HEK293T (cell line): ENCODE measurements at regions not wholly inside any gene's neighbourhood (a gene's known extent, or its start where the extent isn't known, plus 50 kb on each side); places are given as distances from the start of the nearest gene placed in this dataset.
"Not testable (repeated sequence)": the region's sequence is repeated elsewhere in the genome, so short reads cannot be mapped to it uniquely, and the experiment has no call there.

Source experiments
- CTCF ChIA-PET: fragments of 350-600 bp; formaldehyde crosslinking; extraction: SDS; loops from one replicate; lab custom pipeline; 2021; ENCODE audit warnings: antibody characterized with exemption, inconsistent platforms; lab: Yijun Ruan, JAX
- POLR2A ChIA-PET: fragments of 350-600 bp; formaldehyde crosslinking; extraction: SDS; loops from one replicate; lab custom pipeline; 2020; ENCODE audit warnings: antibody characterized with exemption, inconsistent platforms; lab: Yijun Ruan, JAX
- DNase-seq: peaks from one replicate; pipeline ENCODE4 v3.0.0; 2012; ENCODE audit warnings: mixed read lengths; ENCODE audit errors: extremely low spot score
- ARNT ChIP-seq: fragments of 450-650 bp; IDR thresholded peaks from 2 replicates; pipeline ENCODE4 v1.6.1; 2017; ENCODE audit warnings: mild to moderate bottlenecking
- BHLHE40 ChIP-seq: fragments of 450-650 bp; IDR thresholded peaks from 2 replicates; pipeline ENCODE4 v1.6.1; 2016; ENCODE audit warnings: mild to moderate bottlenecking, moderate library complexity, borderline replicate concordance
- CTBP1 ChIP-seq: fragments of 450-650 bp; IDR thresholded peaks from 2 replicates; pipeline ENCODE4 v1.6.1; 2016; ENCODE audit warnings: borderline replicate concordance
- ELF4 ChIP-seq: fragments of 450-650 bp; IDR thresholded peaks from 2 replicates; pipeline ENCODE4 v1.6.1; 2017; ENCODE audit warnings: antibody characterized with exemption
- FOXA1 ChIP-seq: fragments of 450-650 bp; IDR thresholded peaks from 2 replicates; pipeline ENCODE4 v1.6.1; 2016; ENCODE audit warnings: mild to moderate bottlenecking
- FOXK2 ChIP-seq: fragments of 450-650 bp; IDR thresholded peaks from 2 replicates; pipeline ENCODE4 v1.6.1; 2016; ENCODE audit warnings: mild to moderate bottlenecking
- FOXM1 ChIP-seq: fragments of 450-650 bp; IDR thresholded peaks from 2 replicates; pipeline ENCODE4 v1.6.1; 2017; ENCODE audit warnings: mild to moderate bottlenecking, borderline replicate concordance
- HDGF ChIP-seq: fragments of 450-650 bp; IDR thresholded peaks from 2 replicates; pipeline ENCODE4 v1.6.1; 2017; ENCODE audit warnings: antibody characterized with exemption, borderline replicate concordance
- L3MBTL2 ChIP-seq: fragments of 450-650 bp; conservative IDR thresholded peaks from 2 replicates; pipeline ENCODE4 v1.6.1; 2016; ENCODE audit warnings: mild to moderate bottlenecking
- LEF1 ChIP-seq: fragments of 450-650 bp; IDR thresholded peaks from 2 replicates; pipeline ENCODE4 v1.6.1; 2017; ENCODE audit warnings: mild to moderate bottlenecking, borderline replicate concordance
- NFRKB ChIP-seq: fragments of 450-650 bp; IDR thresholded peaks from 2 replicates; pipeline ENCODE4 v1.6.1; 2016; ENCODE audit warnings: mild to moderate bottlenecking, moderate library complexity
- SP1 ChIP-seq: fragments of 450-650 bp; IDR thresholded peaks from 2 replicates; pipeline ENCODE4 v1.6.1; 2017
- SUZ12 ChIP-seq: fragments of 450-650 bp; IDR thresholded peaks from 2 replicates; pipeline ENCODE4 v1.6.1; 2016; ENCODE audit warnings: mild to moderate bottlenecking
- TARDBP ChIP-seq: fragments of 450-650 bp; IDR thresholded peaks from 2 replicates; pipeline ENCODE4 v1.6.1; 2016
- ZNF384 ChIP-seq: fragments of 450-650 bp; IDR thresholded peaks from 2 replicates; pipeline ENCODE4 v1.6.1; 2016
- TF ChIP-seq, protein P1 (sequence below): fragments of 450-650 bp; IDR thresholded peaks from 2 replicates; pipeline ENCODE4 v1.6.1; 2016

DNA sequence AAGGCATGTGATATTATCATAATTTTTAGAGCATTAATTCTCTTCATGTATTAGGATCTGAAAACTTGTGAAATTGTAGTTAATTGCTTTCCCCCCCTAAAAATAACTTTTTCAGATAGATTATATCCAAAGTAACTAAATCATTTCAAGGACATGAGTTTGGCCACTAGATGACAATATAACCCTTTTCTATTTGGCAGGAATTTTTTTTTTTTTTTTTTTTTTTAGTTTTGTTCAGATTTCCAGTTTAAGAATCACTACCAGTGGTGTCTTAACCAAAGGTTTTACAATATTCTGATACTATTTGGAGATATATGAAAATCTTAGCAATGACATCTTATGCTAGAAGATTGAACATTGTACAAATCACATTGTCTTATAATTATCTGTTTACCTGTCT lies 370.8 kb downstream of the AMY1C start:
- CTCF ChIA-PET = no interaction called here
- DNase-seq = no peak
- POLR2A ChIA-PET = no interaction called here
- TF ChIP-seq ZNF384 = peak; percentile 93
- TF ChIP-seq CTBP1 = no peak

GRCh38 chr1:104121271-104121670 lies 371.6 kb downstream of the AMY1C start:
- ChIA-PET CTCF (interaction anchor here (0.6 to 1.9 kb wide), 2 partner anchors 11 to 89 kb away, joined by 4 to 7 read pairs; no protein-coding TSS in a partner anchor), POLR2A (no interaction called here)
- DNase-seq = no peak
- no peak for TF ChIP-seq LEF1
- TF ChIP-seq FOXK2 = no peak
- TF ChIP-seq, protein P1, sequence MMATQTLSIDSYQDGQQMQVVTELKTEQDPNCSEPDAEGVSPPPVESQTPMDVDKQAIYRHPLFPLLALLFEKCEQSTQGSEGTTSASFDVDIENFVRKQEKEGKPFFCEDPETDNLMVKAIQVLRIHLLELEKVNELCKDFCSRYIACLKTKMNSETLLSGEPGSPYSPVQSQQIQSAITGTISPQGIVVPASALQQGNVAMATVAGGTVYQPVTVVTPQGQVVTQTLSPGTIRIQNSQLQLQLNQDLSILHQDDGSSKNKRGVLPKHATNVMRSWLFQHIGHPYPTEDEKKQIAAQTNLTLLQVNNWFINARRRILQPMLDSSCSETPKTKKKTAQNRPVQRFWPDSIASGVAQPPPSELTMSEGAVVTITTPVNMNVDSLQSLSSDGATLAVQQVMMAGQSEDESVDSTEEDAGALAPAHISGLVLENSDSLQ = no peak
- TF ChIP-seq ARNT = no peak
- TF ChIP-seq NFRKB = no peak
- TF ChIP-seq BHLHE40 = no peak
- TF ChIP-seq SUZ12 = no peak
- no peak for TF ChIP-seq FOXM1
- no peak for TF ChIP-seq ELF4
- no peak for TF ChIP-seq TARDBP
- TF ChIP-seq SP1 = no peak

DNA sequence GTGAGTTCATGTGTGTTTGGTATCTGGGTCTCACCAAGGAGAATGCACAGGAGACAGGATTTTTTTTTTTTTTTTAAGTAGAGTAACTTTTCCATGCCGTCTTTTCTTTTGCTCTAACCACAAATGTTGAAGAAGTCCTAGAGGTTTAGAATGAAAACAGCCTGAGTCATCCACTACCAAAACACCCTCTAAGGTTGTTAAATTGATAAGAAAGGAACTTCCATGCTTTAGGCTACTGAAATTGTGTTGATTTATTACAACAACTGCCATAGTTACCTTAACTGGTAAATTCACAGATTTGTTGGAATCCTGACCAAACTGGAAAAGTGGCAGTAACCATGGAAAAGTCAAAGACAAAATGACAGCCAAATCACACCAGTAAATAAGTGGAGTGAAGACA lies 375.6 kb downstream of the AMY1C start:
- no peak for DNase-seq
- TF ChIP-seq HDGF = no peak
- ChIA-PET CTCF (no interaction called here), POLR2A (no interaction called here)

- ChIA-PET CTCF (no interaction called here), POLR2A (no interaction called here)
- TF ChIP-seq FOXM1 (no peak), FOXA1 (no peak), ELF4 (no peak), NFRKB (no peak), L3MBTL2 (no peak), SUZ12 (no peak), ARNT (no peak)
- no peak for DNase-seq
Observed at GRCh38 chr1:104125970-104126369, 376.3 kb downstream of the AMY1C start.

DNA sequence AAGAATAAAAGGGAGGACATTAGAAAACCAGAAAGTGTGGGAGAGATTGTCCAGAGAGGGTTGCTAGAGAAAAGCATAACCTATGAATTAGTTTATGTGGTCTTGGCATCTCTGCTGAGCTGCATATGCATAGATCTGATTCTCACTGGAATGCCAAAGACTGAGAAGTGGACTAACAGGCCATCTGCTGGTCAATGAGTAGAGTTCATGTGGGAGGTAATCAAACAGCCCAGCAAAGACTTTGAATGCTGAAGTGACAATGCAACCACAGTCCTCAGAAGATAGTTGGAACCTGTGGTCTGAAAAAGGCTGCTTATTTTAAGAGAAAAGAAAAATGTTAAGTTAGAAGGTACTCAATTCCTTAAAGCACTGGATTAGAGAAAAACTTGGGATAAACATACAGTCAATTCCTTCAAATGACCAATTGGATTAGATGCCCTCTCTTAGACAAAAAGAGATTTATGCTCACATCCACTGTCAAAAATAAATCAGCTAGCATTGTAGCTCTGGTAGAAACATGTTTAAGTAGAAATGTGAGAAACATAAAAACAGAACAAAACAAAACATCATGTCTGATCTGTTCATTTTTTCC lies 382.8 kb downstream of the AMY1C start:
- POLR2A ChIA-PET = no interaction called here
- CTCF ChIA-PET = interaction anchor here (0.7 to 1.6 kb wide), 4 partner anchors 10 to 1063 kb away, joined by 3 to 7 read pairs (median 4); no protein-coding TSS in a partner anchor
- peak; percentile 63 for DNase-seq
- TF ChIP-seq FOXA1 (no peak), ZNF384 (no peak), TARDBP (no peak), FOXM1 (no peak), CTBP1 (no peak), LEF1 (no peak), BHLHE40 (no peak), FOXK2 (no peak), ELF4 (no peak), NFRKB (no peak)
- TF ChIP-seq, protein P1 = no peak

GRCh38 chr1:104135036-104135435 lies 385.3 kb downstream of the AMY1C start:
- DNase-seq, CTCF ChIA-PET, POLR2A ChIA-PET: not testable (repeated sequence)

- no peak for DNase-seq
- POLR2A ChIA-PET = no interaction called here
- CTCF ChIA-PET = no interaction called here
- TF ChIP-seq NFRKB (no peak), TARDBP (no peak), SUZ12 (no peak), BHLHE40 (no peak), FOXK2 (no peak), ZNF384 (no peak), HDGF (no peak)
Observed at GRCh38 chr1:104136621-104137020, 386.9 kb downstream of the AMY1C start.

DNA sequence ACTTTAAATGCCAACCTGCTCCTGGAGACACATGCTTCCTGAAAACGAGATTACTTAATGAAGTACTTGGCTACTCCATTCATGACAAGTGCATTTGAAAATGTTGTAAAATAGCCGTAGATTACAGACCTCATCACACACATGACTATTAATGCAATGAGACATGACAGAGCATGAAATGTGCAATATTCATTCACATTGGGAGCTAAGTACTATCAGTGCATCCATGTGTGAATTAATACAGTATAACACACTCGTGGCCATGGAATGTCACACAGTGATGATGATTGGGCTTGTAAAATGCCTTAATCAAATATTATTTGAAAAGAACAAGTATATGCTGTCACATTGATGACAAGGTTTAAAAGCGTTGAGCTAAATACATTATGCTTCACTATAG lies 407.0 kb downstream of the AMY1C start:
- DNase-seq = no peak
- CTCF ChIA-PET = no interaction called here

More for the DNA sequence above, 407.0 kb downstream of the AMY1C start:
- POLR2A ChIA-PET = no interaction called here
- TF ChIP-seq TARDBP (no peak), ARNT (no peak), SP1 (no peak), ZNF384 (no peak), HDGF (no peak), SUZ12 (no peak), FOXM1 (no peak), FOXK2 (no peak)
